Endothelial cell of umbilical vein (primary cell): ENCODE measurements at regions not wholly inside any gene's neighbourhood (a gene's known extent, or its start where the extent isn't known, plus 50 kb on each side); places are given as distances from the start of the nearest gene placed in this dataset.

Experiments used
- BruUV-seq: library from RNA; stranded (reverse); fragments of 400-500 nt; replicated peaks from 2 replicates; lab custom pipeline; 2021; lab: Mats Ljungman, UMichigan
- CTCF ChIA-PET: fragments of 300-600, 350-600 bp; sonication (Branson Sonifier 250); formaldehyde crosslinking; loops from one replicate; lab custom pipeline; 2021; ENCODE audit warnings: antibody characterized with exemption, inconsistent platforms; lab: Charles Lee
- POLR2A ChIA-PET: fragments of 300-600, 350-600 bp; sonication (Branson Sonifier 250); formaldehyde crosslinking; loops from one replicate; lab custom pipeline; 2021; ENCODE audit warnings: antibody characterized with exemption, inconsistent platforms; lab: Charles Lee
- DNase-seq: peaks from one replicate; pipeline ENCODE4 v3.0.0-alpha.2; 2011; ENCODE audit warnings: low read depth, low spot score
- FAIRE-seq: peaks from 2 replicates; lab custom pipeline; 2011; peaks lifted over from hg19 to GRCh38; lab: Jason Lieb, UNC
- H2AFZ ChIP-seq: 2 replicates; pipeline ENCODE4 v1.6.0; 2012; ENCODE audit warnings: low read depth, low read length, control low read depth, inconsistent platforms
- H3K27ac ChIP-seq: 2 replicates; pipeline ENCODE4 v1.5.1; 2011; ENCODE audit warnings: low read depth, mild to moderate bottlenecking, control low read depth, low read length, moderate library complexity; ENCODE audit not compliant: insufficient read depth
- H3K27me3 ChIP-seq, 2 experiments: 2 replicates each; pipeline versions ENCODE4 v1.6.0 to v1.6.1; 2011; ENCODE audit warnings: low read length in 2 of 2, mixed read lengths in 1 of 2; ENCODE audit not compliant: control insufficient read depth in 2 of 2, insufficient read depth in 2 of 2
- H3K36me3 ChIP-seq, 2 experiments: 2 replicates in 1 of 2; 3 replicates in 1 of 2; pipeline ENCODE4 v1.5.1; 2011; ENCODE audit warnings: low read length in 2 of 2, mild to moderate bottlenecking in 1 of 2, moderate library complexity in 1 of 2; ENCODE audit not compliant: control insufficient read depth in 2 of 2, insufficient read depth in 2 of 2; ENCODE audit errors: extremely low read depth in 1 of 2
- H3K4me1 ChIP-seq: 3 replicates; pipeline ENCODE4 v1.5.1; 2011; ENCODE audit warnings: mild to moderate bottlenecking, low read length; ENCODE audit not compliant: control insufficient read depth, insufficient read depth; ENCODE audit errors: extremely low read depth
- H3K4me2 ChIP-seq: 2 replicates; pipeline ENCODE4 v1.6.1; 2011; ENCODE audit warnings: low read length, control low read depth, mixed read lengths; ENCODE audit not compliant: insufficient read depth
- H3K4me3 ChIP-seq, 3 experiments: fragments of 200-600 bp in 1 of 3; sonication (generic), shearing (Covaris generic) in 1 of 3; replicated peaks in 1 of 3; 2 replicates each; pipeline ENCODE4 v1.5.1; 2011 to 2016; ENCODE audit warnings: control low read depth in 3 of 3, low read length in 3 of 3, mild to moderate bottlenecking in 2 of 3, inconsistent platforms in 1 of 3, low read depth in 1 of 3, moderate library complexity in 1 of 3; ENCODE audit not compliant: insufficient read depth in 1 of 3
- H3K79me2 ChIP-seq: 2 replicates; pipeline ENCODE4 v1.6.0; 2012; ENCODE audit warnings: low read length, inconsistent platforms; ENCODE audit not compliant: control insufficient read depth, insufficient read depth
- H3K9ac ChIP-seq: replicated peaks from 2 replicates; pipeline ENCODE3; 2011; ENCODE audit warnings: low read length, control low read depth; ENCODE audit not compliant: insufficient read depth; ENCODE audit errors: extremely low read depth
- H3K9me1 ChIP-seq: replicated peaks from 3 replicates; pipeline ENCODE4 v1.6.0; 2011; ENCODE audit warnings: mild to moderate bottlenecking, low read length; ENCODE audit not compliant: control insufficient read depth, insufficient read depth; ENCODE audit errors: extremely low read depth
- H3K9me3 ChIP-seq: replicated peaks from 2 replicates; pipeline ENCODE4 v1.5.1; 2012; ENCODE audit warnings: low read length, inconsistent platforms; ENCODE audit not compliant: control insufficient read depth, insufficient read depth
- H4K20me1 ChIP-seq: replicated peaks from 2 replicates; pipeline ENCODE3; 2011; ENCODE audit warnings: mild to moderate bottlenecking, low read length; ENCODE audit not compliant: control insufficient read depth, insufficient read depth; ENCODE audit errors: extremely low read depth
- GATA2 ChIP-seq: IDR thresholded peaks from 2 replicates; pipeline ENCODE4 v1.7.0; 2011; ENCODE audit warnings: low read depth, mild to moderate bottlenecking, moderate library complexity, mixed read lengths, low read length; ENCODE audit not compliant: insufficient read length, insufficient read depth
- JUN ChIP-seq: IDR thresholded peaks from 2 replicates; pipeline ENCODE4 v1.6.1; 2011; ENCODE audit warnings: borderline replicate concordance, low read depth; ENCODE audit not compliant: insufficient read length, insufficient read depth
- MYC ChIP-seq: IDR thresholded peaks from one replicate; pipeline ENCODE4 v1.6.1; 2011; ENCODE audit warnings: mild to moderate bottlenecking, low read depth, low read length
- POLR2A ChIP-seq: IDR thresholded peaks from 2 replicates; pipeline ENCODE4 v1.6.1; 2012; ENCODE audit warnings: low read depth, mild to moderate bottlenecking, control low read depth, low read length
- dilution Hi-C: fragments of 300-500 bp; cut with MboI; formaldehyde crosslinking; loops from one replicate; pipeline ENCODE4 v1.15.0; 2019; ENCODE audit warnings: low sequenced_read_pairs; ENCODE audit not compliant: extremely low pct_ligation_motif_present
- intact Hi-C: fragments of 100-400 bp; cut with micrococcal nuclease; formaldehyde crosslinking; loops from one replicate; pipeline ENCODE4 v1.10.0; 2022
- TF ChIP-seq, protein P1 (sequence below), 2 donors: IDR thresholded peaks; 1 replicate in 1 of 2; 2 replicates in 1 of 2; pipeline ENCODE4 v1.5.1; 2011; ENCODE audit warnings: low read length in 2 of 2, mild to moderate bottlenecking in 2 of 2, moderate library complexity in 2 of 2, control low read depth in 1 of 2, inconsistent platforms in 1 of 2, low read depth in 1 of 2; ENCODE audit not compliant: insufficient read depth in 1 of 2; ENCODE audit errors: extremely low read depth in 1 of 2

GRCh38 chr3:18790384-18790783 lies 357.9 kb upstream of the KCNH8 start:
- Histone ChIP-seq H3K27ac (no peak overlapping the region), H2AFZ (no peak overlapping the region), H3K27me3 (no peaks in the 10 kb centered on the region), H3K36me3 (no peaks in the 10 kb centered on the region), H4K20me1 (no peaks in the 10 kb centered on the region), H3K4me3 (no peak overlapping the region), H3K9me1 (no peaks in the 10 kb centered on the region), H3K79me2 (no peaks in the 10 kb centered on the region), H3K4me2 (no peak overlapping the region), H3K9me3 (no peaks in the 10 kb centered on the region), H3K4me1 (no peaks in the 10 kb centered on the region), H3K9ac (no peak overlapping the region)
- DNase-seq (no peak), FAIRE-seq (no peak)
- dilution Hi-C loops (no loop called here), intact Hi-C loops (no loop called here)
- POLR2A ChIA-PET: no interaction called here
- TF ChIP-seq JUN: no peak
- no peak for TF ChIP-seq MYC
- TF ChIP-seq POLR2A: no peak
- TF ChIP-seq, protein P1, sequence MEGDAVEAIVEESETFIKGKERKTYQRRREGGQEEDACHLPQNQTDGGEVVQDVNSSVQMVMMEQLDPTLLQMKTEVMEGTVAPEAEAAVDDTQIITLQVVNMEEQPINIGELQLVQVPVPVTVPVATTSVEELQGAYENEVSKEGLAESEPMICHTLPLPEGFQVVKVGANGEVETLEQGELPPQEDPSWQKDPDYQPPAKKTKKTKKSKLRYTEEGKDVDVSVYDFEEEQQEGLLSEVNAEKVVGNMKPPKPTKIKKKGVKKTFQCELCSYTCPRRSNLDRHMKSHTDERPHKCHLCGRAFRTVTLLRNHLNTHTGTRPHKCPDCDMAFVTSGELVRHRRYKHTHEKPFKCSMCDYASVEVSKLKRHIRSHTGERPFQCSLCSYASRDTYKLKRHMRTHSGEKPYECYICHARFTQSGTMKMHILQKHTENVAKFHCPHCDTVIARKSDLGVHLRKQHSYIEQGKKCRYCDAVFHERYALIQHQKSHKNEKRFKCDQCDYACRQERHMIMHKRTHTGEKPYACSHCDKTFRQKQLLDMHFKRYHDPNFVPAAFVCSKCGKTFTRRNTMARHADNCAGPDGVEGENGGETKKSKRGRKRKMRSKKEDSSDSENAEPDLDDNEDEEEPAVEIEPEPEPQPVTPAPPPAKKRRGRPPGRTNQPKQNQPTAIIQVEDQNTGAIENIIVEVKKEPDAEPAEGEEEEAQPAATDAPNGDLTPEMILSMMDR (IDR thresholded peaks at IDR 0.05; ENCODE audit: extremely low read depth in 1 of 2, insufficient read depth in 1 of 2, low read depth in 1 of 2, low read length in 2 of 2): no peak
- no TSS peak for BruUV-seq
- CTCF ChIA-PET: no interaction called here

DNA sequence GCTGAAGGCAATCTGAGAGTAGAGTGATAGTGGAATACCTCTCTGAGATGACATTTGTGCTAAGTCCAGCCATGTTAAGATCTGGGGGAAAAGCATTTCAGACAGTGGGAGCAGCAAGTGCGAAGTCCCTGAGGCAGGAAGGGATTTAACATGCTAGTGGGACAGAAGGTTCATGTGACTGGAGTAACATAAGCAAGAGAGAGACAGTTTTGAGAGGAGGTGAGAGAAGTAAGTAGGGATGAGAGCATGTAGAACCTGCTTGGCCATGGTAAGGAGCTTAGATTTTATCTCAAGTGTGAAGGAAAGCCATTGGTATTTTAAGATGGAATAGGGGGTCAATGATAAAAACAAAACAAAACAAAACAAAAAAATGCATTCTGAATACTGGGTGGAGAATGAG lies 358.6 kb upstream of the KCNH8 start:
- CTCF ChIA-PET: no interaction called here
- no TSS peak for BruUV-seq
- dilution Hi-C loops: no loop called here

More for the DNA sequence above, 358.6 kb upstream of the KCNH8 start:
- H3K4me3 ChIP-seq: no peak overlapping the region
- no peak for TF ChIP-seq GATA2
- H3K36me3 ChIP-seq: no peaks in the 10 kb centered on the region
- FAIRE-seq (no peak), DNase-seq (no peak)
- H3K9me3 ChIP-seq: no peaks in the 10 kb centered on the region
- no peaks in the 10 kb centered on the region for H3K4me1 ChIP-seq
- no peaks in the 10 kb centered on the region for H4K20me1 ChIP-seq
- H3K27me3 ChIP-seq: no peaks in the 10 kb centered on the region
- H3K27ac ChIP-seq: no peak overlapping the region
- H3K4me2 ChIP-seq: no peak overlapping the region
- no peak overlapping the region for H3K9ac ChIP-seq
- no peaks in the 10 kb centered on the region for H3K9me1 ChIP-seq
- intact Hi-C loops: no loop called here
- H3K79me2 ChIP-seq: no peaks in the 10 kb centered on the region
- POLR2A ChIA-PET: no interaction called here
- no peak overlapping the region for H2AFZ ChIP-seq
